ENCODE measurements at regions not wholly inside any gene's neighbourhood (a gene's known extent, or its start where the extent isn't known, plus 50 kb on each side); places are given as distances from the start of the nearest gene placed in this dataset.

GRCh38 chr1:187892683-187893039, 1063.9 kb downstream of the PLA2G4A start:
- H3K9me3 ChIP-seq (replicated peaks), result peaks cover 8% of the 10 kb centered on the region
- no peaks in the 10 kb centered on the region for H3K4me1 ChIP-seq
- DNase-seq, result no peak
- no peaks in the 10 kb centered on the region for H3K27me3 ChIP-seq (ENCODE audit: low read depth)
- no peak overlapping the region for H3K4me3 ChIP-seq
- TF ChIP-seq, protein P1, sequence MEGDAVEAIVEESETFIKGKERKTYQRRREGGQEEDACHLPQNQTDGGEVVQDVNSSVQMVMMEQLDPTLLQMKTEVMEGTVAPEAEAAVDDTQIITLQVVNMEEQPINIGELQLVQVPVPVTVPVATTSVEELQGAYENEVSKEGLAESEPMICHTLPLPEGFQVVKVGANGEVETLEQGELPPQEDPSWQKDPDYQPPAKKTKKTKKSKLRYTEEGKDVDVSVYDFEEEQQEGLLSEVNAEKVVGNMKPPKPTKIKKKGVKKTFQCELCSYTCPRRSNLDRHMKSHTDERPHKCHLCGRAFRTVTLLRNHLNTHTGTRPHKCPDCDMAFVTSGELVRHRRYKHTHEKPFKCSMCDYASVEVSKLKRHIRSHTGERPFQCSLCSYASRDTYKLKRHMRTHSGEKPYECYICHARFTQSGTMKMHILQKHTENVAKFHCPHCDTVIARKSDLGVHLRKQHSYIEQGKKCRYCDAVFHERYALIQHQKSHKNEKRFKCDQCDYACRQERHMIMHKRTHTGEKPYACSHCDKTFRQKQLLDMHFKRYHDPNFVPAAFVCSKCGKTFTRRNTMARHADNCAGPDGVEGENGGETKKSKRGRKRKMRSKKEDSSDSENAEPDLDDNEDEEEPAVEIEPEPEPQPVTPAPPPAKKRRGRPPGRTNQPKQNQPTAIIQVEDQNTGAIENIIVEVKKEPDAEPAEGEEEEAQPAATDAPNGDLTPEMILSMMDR (IDR thresholded peaks at IDR 0.05; ENCODE audit: borderline replicate concordance), result no peak
- no peak overlapping the region for H3K27ac ChIP-seq (replicated peaks)
- H3K36me3 ChIP-seq, result no peaks in the 10 kb centered on the region
- intact Hi-C loops (cut with micrococcal nuclease), result no loop called here

DNA sequence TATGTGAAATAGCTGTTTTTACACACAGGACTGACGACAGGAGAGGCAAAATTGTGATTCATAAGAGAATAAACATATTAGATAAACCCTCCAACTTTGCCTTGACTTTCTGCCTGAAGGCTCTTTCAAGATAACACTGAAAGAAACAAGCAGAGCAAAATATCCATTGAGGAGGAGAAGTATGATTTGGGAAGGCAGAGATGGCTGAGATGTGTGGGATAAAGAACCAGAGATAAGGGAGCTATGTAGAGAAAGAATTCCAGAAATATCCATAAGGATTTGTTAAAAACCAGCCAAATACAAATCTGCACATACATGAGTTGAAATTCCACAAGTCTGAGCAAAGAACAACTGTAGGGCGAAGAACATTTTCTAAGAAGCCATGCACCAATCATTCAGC, 1064.7 kb downstream of the PLA2G4A start:
- Histone ChIP-seq H3K4me1 (no peaks in the 10 kb centered on the region), H3K4me3 (no peak overlapping the region), H3K27ac (replicated peaks) (no peak overlapping the region), H3K9me3 (replicated peaks) (peaks cover 5% of the 10 kb centered on the region), H3K36me3 (no peaks in the 10 kb centered on the region), H3K27me3 (ENCODE audit: low read depth) (no peaks in the 10 kb centered on the region)
- TF ChIP-seq, protein P1 (IDR thresholded peaks at IDR 0.05; ENCODE audit: borderline replicate concordance), result no peak
- intact Hi-C loops (cut with micrococcal nuclease), result no loop called here
- no peak for DNase-seq

- intact Hi-C loops (cut with micrococcal nuclease), result no loop called here
- Histone ChIP-seq H3K4me3 (no peak overlapping the region), H3K27me3 (ENCODE audit: low read depth) (no peaks in the 10 kb centered on the region), H3K27ac (replicated peaks) (no peak overlapping the region), H3K36me3 (no peaks in the 10 kb centered on the region), H3K4me1 (no peaks in the 10 kb centered on the region), H3K9me3 (replicated peaks) (peaks cover 5% of the 10 kb centered on the region)
- TF ChIP-seq, protein P1 (IDR thresholded peaks at IDR 0.05; ENCODE audit: borderline replicate concordance), result no peak
- no peak for DNase-seq
Measured at GRCh38 chr1:187894349-187894748, 1065.6 kb downstream of the PLA2G4A start.

GRCh38 chr1:187903223-187903622, 1074.5 kb downstream of the PLA2G4A start:
- Histone ChIP-seq H3K4me3 (no peak overlapping the region), H3K36me3 (no peaks in the 10 kb centered on the region), H3K4me1 (no peaks in the 10 kb centered on the region), H3K27ac (replicated peaks) (no peak overlapping the region), H3K27me3 (ENCODE audit: low read depth) (no peaks in the 10 kb centered on the region), H3K9me3 (replicated peaks) (no peaks in the 10 kb centered on the region)
- no peak for DNase-seq
- TF ChIP-seq, protein P1 (IDR thresholded peaks at IDR 0.05; ENCODE audit: borderline replicate concordance), result no peak
- intact Hi-C loops (cut with micrococcal nuclease), result no loop called here

DNA sequence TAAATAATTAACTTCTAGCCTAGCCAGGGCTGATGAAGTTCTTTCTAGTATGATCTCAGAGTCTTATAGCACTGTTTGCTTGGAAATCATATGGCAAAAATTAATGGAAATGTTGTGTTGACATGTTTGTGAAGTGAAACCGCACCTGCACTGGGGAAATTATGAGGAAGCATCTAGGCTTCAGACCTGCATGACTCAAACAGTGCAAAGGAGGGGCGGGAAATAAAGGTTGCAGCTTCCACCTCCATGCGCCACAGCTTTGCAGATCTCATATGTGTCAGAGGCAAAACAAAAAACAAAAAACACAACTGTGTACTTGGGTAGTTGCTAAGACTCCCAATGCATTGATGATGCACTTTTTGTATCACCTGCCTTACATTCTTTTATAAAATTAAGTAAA, 1080.6 kb downstream of the PLA2G4A start:
- no peaks in the 10 kb centered on the region for H3K4me1 ChIP-seq
- DNase-seq, result no peak
- intact Hi-C loops (cut with micrococcal nuclease), result no loop called here

More for the DNA sequence above, 1080.6 kb downstream of the PLA2G4A start:
- Histone ChIP-seq H3K9me3 (replicated peaks) (no peaks in the 10 kb centered on the region), H3K27ac (replicated peaks) (no peak overlapping the region), H3K36me3 (no peaks in the 10 kb centered on the region), H3K4me3 (no peak overlapping the region), H3K27me3 (ENCODE audit: low read depth) (no peaks in the 10 kb centered on the region)
- TF ChIP-seq, protein P1 (IDR thresholded peaks at IDR 0.05; ENCODE audit: borderline replicate concordance), result no peak
